Activated CD8-positive, alpha-beta T cell treated with anti-CD3 and anti-CD28 coated beads for 36 hours (primary cell): ENCODE measurements at regions not wholly inside any gene's neighbourhood (a gene's known extent, or its start where the extent isn't known, plus 50 kb on each side); places are given as distances from the start of the nearest gene placed in this dataset.

Source experiments
- ATAC-seq: fragments of 200-7000 bp; cut with Tn5 transposase; one replicate; pipeline ENCODE4 v1.10.0; 2021; ENCODE audit warnings: mild to moderate bottlenecking, moderate library complexity
- CTCF ChIA-PET: fragments of 350-600 bp; sonication (Branson Sonifier 250); formaldehyde crosslinking; loops from one replicate; lab custom pipeline; 2021; ENCODE audit warnings: antibody characterized with exemption; lab: Charles Lee
- POLR2A ChIA-PET: fragments of 350-600 bp; sonication (Branson Sonifier 250); formaldehyde crosslinking; loops from one replicate; lab custom pipeline; 2021; ENCODE audit warnings: antibody characterized with exemption; lab: Charles Lee
- DNase-seq: peaks from one replicate; pipeline ENCODE4 v3.0.0-alpha.2; 2020
- H3K27ac Mint-ChIP-seq: one replicate; pipeline ENCODE4 v1.8.0; 2021; ENCODE audit warnings: mild to moderate bottlenecking, mixed read lengths
- H3K27me3 Mint-ChIP-seq: one replicate; pipeline ENCODE4 v1.8.0; 2021; ENCODE audit warnings: mixed read lengths
- H3K36me3 Mint-ChIP-seq: one replicate; pipeline ENCODE4 v1.8.0; 2021; ENCODE audit warnings: low read depth, mixed read lengths
- H3K4me1 Mint-ChIP-seq: one replicate; pipeline ENCODE4 v1.8.0; 2021; ENCODE audit warnings: low read depth, mixed read lengths
- H3K4me3 Mint-ChIP-seq: one replicate; pipeline ENCODE4 v1.8.0; 2021; ENCODE audit warnings: mild to moderate bottlenecking, moderate library complexity, mixed read lengths
- H3K9me3 Mint-ChIP-seq: one replicate; pipeline ENCODE4 v1.8.0; 2021; ENCODE audit warnings: mixed read lengths
- intact Hi-C: fragments of 100-400 bp; cut with micrococcal nuclease; formaldehyde crosslinking; loops from one replicate; pipeline ENCODE4 v1.10.0; 2022
- TF ChIP-seq, protein P1 (sequence below): fragments of 200-600 bp; IDR thresholded peaks from one replicate; pipeline ENCODE4 v1.8.0; 2022; ENCODE audit warnings: antibody characterized with exemption, mild to moderate bottlenecking

DNA sequence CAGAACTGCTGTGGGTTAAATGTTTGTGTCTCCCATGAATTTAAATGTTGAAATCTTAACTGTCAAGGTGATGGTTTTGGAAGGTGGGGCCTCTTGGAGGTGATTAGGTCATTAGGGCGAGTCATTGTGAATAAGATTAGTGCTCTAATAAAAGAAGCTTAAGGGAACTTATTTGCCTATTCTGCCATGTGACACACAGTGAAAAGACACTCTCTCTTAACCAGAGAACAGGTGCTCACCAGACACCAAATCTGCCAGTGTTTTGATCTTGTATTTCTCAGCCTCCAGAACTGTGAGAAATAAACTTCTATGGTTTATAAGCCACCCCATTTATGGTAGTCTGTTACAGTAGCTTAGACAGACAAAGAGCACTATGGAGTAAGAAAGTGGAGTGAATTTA is 117.9 kb upstream of the SV2C start:
- H3K4me3 Mint-ChIP-seq, result no peak overlapping the region
- ChIA-PET POLR2A (no interaction called here), CTCF (no interaction called here)
- intact Hi-C loops, result no loop called here
- no peaks in the 10 kb centered on the region for H3K4me1 Mint-ChIP-seq
- DNase-seq, result no peak
- no peak overlapping the region for H3K27ac Mint-ChIP-seq
- no peaks in the 10 kb centered on the region for H3K36me3 Mint-ChIP-seq
- ATAC-seq, result no peak
- peaks cover 12% of the 10 kb centered on the region for H3K27me3 Mint-ChIP-seq
- peaks cover 8% of the 10 kb centered on the region for H3K9me3 Mint-ChIP-seq
- TF ChIP-seq, protein P1, sequence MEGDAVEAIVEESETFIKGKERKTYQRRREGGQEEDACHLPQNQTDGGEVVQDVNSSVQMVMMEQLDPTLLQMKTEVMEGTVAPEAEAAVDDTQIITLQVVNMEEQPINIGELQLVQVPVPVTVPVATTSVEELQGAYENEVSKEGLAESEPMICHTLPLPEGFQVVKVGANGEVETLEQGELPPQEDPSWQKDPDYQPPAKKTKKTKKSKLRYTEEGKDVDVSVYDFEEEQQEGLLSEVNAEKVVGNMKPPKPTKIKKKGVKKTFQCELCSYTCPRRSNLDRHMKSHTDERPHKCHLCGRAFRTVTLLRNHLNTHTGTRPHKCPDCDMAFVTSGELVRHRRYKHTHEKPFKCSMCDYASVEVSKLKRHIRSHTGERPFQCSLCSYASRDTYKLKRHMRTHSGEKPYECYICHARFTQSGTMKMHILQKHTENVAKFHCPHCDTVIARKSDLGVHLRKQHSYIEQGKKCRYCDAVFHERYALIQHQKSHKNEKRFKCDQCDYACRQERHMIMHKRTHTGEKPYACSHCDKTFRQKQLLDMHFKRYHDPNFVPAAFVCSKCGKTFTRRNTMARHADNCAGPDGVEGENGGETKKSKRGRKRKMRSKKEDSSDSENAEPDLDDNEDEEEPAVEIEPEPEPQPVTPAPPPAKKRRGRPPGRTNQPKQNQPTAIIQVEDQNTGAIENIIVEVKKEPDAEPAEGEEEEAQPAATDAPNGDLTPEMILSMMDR, result no peak

DNA sequence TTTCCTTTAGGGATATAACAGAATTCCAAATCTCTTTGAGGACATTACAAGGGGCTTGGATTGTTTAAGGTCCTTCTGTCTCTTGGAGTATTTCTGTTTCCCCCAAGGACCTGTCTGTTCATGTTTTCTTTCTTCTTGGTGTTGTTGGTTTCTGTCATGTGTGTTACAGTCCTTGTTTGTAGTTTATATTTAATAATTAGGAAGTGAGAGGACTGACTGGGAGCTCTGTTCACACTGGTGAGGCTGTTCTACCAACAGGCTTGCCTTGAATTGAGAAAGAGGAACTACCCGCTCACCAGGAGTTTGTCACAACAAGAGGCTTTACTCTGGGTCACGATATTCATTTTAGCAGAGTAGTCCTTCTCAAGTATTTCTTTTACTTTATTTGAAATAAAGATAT is 119.2 kb upstream of the SV2C start:
- TF ChIP-seq, protein P1, result no peak
- no peak for ATAC-seq
- intact Hi-C loops, result no loop called here

DNA sequence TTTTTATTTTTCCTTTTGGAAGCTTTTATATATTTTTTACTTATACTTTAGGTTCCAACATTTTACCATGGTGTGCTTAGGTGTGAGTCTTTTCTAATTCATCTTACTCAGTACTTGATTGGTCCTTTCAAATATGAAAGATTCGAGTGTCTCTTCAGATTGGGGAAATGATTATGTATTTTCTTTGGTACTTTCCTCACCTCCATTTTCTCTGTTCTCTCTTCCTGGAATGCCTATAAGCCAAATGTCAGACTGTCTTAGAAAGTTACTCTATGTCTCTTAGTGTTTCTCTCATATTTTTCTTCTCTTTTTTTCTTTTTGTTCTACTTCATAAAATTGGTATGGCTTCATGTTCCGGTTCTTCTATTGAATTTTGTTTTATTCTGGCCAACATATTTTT is 119.6 kb upstream of the SV2C start:
- CTCF ChIA-PET, result no interaction called here
- peaks cover 6% of the 10 kb centered on the region for H3K9me3 Mint-ChIP-seq

More for the DNA sequence above, 119.2 kb upstream of the SV2C start:
- H3K4me3 Mint-ChIP-seq, result no peak overlapping the region
- peaks cover 12% of the 10 kb centered on the region for H3K27me3 Mint-ChIP-seq
- POLR2A ChIA-PET, result no interaction called here
- H3K27ac Mint-ChIP-seq, result no peak overlapping the region
- no peak for DNase-seq
- peaks cover 8% of the 10 kb centered on the region for H3K9me3 Mint-ChIP-seq
- no peaks in the 10 kb centered on the region for H3K4me1 Mint-ChIP-seq
- no peaks in the 10 kb centered on the region for H3K36me3 Mint-ChIP-seq
- CTCF ChIA-PET, result no interaction called here

DNA sequence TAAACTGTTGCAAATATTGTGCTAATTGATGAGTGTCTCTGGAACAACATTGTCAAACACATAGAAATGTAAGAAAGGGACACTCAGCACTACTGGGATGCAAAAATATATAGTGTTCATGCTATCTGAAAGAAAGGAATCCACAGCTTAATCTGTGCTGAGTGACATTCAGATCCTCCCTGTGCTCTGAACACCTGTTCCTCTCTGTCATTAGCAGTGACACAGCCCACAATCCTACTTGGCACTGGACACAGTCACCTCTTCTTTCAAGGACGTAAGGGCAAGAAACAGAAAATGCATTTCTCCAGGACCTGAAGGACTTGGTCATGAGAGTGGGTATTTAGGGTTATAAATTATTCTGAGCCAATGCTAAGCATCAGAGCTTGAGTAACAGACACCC is 121.4 kb upstream of the SV2C start:
- CTCF ChIA-PET, result no interaction called here
- H3K27ac Mint-ChIP-seq, result no peak overlapping the region
- DNase-seq, result no peak
- TF ChIP-seq, protein P1, result no peak
- POLR2A ChIA-PET, result no interaction called here
- ATAC-seq, result no peak
- no peaks in the 10 kb centered on the region for H3K36me3 Mint-ChIP-seq
- intact Hi-C loops, result no loop called here
- H3K27me3 Mint-ChIP-seq, result peaks cover 10% of the 10 kb centered on the region
- H3K9me3 Mint-ChIP-seq, result peaks cover 2% of the 10 kb centered on the region
- no peaks in the 10 kb centered on the region for H3K4me1 Mint-ChIP-seq
- H3K4me3 Mint-ChIP-seq, result no peak overlapping the region

More for the DNA sequence above, 119.6 kb upstream of the SV2C start:
- Mint-ChIP-seq H3K27ac (no peak overlapping the region), H3K4me1 (no peaks in the 10 kb centered on the region), H3K36me3 (no peaks in the 10 kb centered on the region), H3K4me3 (no peak overlapping the region), H3K27me3 (peaks cover 12% of the 10 kb centered on the region)
- TF ChIP-seq, protein P1, result no peak
- ATAC-seq (no peak), DNase-seq (no peak)
- POLR2A ChIA-PET, result no interaction called here
- intact Hi-C loops, result no loop called here

DNA sequence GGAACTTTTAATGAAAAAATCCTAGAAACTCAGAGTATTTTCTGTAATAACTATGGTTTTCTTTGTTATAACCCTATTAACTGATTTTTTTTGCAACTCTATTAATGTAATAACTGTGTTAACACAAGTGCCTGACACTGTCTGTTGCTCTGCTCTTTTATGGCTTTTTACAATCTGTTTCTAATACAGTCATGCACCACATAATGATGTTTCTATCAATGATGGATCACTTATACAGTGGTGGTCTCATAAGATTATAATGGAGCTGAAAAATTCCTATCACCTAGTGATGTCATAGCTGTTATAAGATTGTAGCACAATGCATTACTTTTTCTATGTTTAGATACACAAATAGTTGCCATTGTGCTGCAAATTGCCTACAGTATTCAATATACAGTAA is 123.1 kb upstream of the SV2C start:
- DNase-seq (no peak), ATAC-seq (no peak)
- TF ChIP-seq, protein P1, result no peak
- Mint-ChIP-seq H3K4me1 (no peaks in the 10 kb centered on the region), H3K9me3 (no peaks in the 10 kb centered on the region), H3K27ac (no peak overlapping the region), H3K4me3 (no peak overlapping the region), H3K27me3 (peaks cover 8% of the 10 kb centered on the region), H3K36me3 (no peaks in the 10 kb centered on the region)
- POLR2A ChIA-PET, result no interaction called here
- CTCF ChIA-PET, result no interaction called here
- intact Hi-C loops, result no loop called here
